ENCODE measurements at regions not wholly inside any gene's neighbourhood (a gene's known extent, or its start where the extent isn't known, plus 50 kb on each side); places are given as distances from the start of the nearest gene placed in this dataset.

DNA sequence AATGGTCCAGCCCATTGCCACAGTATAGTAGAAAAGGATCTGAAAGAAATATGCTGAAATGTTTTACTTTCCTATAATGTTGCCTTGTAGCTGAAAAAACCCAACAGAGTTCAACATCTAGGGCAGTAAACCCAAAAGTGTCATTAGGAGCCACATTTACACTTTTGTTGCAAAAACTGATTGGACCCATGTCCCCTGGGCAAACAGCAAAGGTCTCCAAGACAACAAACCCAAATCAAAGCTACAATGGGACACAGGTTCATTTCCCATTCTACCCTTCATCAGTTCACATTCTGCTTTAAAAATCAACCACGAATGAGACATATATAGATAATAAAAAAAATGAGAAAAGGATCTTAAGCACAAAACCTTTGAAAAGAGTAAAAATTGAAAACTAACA is 744.8 kb downstream of the PCDH17 start:
- ATAC-seq: no peak
- TF ChIP-seq RARB (CRISPR knock-in tag; IDR thresholded peaks at IDR 0.05): no peak
- TF ChIP-seq, protein P1, sequence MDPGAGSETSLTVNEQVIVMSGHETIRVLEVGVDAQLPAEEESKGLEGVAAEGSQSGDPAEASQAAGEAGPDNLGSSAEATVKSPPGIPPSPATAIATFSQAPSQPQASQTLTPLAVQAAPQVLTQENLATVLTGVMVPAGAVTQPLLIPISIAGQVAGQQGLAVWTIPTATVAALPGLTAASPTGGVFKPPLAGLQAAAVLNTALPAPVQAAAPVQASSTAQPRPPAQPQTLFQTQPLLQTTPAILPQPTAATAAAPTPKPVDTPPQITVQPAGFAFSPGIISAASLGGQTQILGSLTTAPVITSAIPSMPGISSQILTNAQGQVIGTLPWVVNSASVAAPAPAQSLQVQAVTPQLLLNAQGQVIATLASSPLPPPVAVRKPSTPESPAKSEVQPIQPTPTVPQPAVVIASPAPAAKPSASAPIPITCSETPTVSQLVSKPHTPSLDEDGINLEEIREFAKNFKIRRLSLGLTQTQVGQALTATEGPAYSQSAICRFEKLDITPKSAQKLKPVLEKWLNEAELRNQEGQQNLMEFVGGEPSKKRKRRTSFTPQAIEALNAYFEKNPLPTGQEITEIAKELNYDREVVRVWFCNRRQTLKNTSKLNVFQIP (CRISPR knock-in tag; IDR thresholded peaks at IDR 0.05; ENCODE audit: borderline replicate concordance, low read depth): no peak
- TF ChIP-seq, protein P2, sequence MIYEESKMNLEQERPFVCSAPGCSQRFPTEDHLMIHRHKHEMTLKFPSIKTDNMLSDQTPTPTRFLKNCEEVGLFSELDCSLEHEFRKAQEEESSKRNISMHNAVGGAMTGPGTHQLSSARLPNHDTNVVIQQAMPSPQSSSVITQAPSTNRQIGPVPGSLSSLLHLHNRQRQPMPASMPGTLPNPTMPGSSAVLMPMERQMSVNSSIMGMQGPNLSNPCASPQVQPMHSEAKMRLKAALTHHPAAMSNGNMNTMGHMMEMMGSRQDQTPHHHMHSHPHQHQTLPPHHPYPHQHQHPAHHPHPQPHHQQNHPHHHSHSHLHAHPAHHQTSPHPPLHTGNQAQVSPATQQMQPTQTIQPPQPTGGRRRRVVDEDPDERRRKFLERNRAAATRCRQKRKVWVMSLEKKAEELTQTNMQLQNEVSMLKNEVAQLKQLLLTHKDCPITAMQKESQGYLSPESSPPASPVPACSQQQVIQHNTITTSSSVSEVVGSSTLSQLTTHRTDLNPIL (CRISPR knock-in tag; IDR thresholded peaks at IDR 0.05; ENCODE audit: low read depth): no peak
- TF ChIP-seq, protein P3, sequence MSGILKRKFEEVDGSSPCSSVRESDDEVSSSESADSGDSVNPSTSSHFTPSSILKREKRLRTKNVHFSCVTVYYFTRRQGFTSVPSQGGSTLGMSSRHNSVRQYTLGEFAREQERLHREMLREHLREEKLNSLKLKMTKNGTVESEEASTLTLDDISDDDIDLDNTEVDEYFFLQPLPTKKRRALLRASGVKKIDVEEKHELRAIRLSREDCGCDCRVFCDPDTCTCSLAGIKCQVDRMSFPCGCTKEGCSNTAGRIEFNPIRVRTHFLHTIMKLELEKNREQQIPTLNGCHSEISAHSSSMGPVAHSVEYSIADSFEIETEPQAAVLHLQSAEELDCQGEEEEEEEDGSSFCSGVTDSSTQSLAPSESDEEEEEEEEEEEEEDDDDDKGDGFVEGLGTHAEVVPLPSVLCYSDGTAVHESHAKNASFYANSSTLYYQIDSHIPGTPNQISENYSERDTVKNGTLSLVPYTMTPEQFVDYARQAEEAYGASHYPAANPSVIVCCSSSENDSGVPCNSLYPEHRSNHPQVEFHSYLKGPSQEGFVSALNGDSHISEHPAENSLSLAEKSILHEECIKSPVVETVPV (CRISPR knock-in tag; IDR thresholded peaks at IDR 0.05): no peak
- TF ChIP-seq, protein P4, sequence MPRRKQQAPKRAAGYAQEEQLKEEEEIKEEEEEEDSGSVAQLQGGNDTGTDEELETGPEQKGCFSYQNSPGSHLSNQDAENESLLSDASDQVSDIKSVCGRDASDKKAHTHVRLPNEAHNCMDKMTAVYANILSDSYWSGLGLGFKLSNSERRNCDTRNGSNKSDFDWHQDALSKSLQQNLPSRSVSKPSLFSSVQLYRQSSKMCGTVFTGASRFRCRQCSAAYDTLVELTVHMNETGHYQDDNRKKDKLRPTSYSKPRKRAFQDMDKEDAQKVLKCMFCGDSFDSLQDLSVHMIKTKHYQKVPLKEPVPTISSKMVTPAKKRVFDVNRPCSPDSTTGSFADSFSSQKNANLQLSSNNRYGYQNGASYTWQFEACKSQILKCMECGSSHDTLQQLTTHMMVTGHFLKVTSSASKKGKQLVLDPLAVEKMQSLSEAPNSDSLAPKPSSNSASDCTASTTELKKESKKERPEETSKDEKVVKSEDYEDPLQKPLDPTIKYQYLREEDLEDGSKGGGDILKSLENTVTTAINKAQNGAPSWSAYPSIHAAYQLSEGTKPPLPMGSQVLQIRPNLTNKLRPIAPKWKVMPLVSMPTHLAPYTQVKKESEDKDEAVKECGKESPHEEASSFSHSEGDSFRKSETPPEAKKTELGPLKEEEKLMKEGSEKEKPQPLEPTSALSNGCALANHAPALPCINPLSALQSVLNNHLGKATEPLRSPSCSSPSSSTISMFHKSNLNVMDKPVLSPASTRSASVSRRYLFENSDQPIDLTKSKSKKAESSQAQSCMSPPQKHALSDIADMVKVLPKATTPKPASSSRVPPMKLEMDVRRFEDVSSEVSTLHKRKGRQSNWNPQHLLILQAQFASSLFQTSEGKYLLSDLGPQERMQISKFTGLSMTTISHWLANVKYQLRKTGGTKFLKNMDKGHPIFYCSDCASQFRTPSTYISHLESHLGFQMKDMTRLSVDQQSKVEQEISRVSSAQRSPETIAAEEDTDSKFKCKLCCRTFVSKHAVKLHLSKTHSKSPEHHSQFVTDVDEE (CRISPR knock-in tag; IDR thresholded peaks at IDR 0.05): no peak
- TF ChIP-seq OSR1 (CRISPR knock-in tag; IDR thresholded peaks at IDR 0.05): no peak
- TF ChIP-seq BACH2 (CRISPR knock-in tag; IDR thresholded peaks at IDR 0.05; ENCODE audit: borderline replicate concordance): no peak
- TF ChIP-seq CSDC2 (CRISPR knock-in tag; IDR thresholded peaks at IDR 0.05): no peak

DNA sequence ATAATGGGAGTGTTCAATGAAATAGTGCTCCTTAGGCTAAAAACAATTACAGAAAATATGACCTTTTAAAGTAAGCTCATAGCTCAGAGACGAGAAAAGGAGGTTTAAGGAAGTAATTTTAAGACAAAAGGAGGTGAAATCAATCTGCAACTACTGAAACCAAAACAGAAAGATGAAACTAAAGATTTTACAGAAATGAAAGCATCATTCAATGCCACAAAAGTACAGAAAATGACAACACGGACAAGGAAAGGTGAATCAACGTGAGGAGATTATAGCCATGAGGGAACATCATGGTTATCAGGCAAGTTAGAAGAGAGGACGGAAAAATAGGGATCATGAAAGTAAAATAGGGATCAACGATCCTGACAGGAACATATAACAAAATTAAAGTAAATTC is 745.2 kb downstream of the PCDH17 start:
- TF ChIP-seq, protein P1 (CRISPR knock-in tag; IDR thresholded peaks at IDR 0.05; ENCODE audit: borderline replicate concordance, low read depth): no peak
- TF ChIP-seq OSR1 (CRISPR knock-in tag; IDR thresholded peaks at IDR 0.05) (no peak), TOX (CRISPR knock-in tag; IDR thresholded peaks at IDR 0.05; ENCODE audit: borderline replicate concordance) (no peak), ARNTL (CRISPR knock-in tag; IDR thresholded peaks at IDR 0.05; ENCODE audit: borderline replicate concordance, low read depth) (no peak), BACH2 (CRISPR knock-in tag; IDR thresholded peaks at IDR 0.05; ENCODE audit: borderline replicate concordance) (no peak), ZFP3 (CRISPR knock-in tag; IDR thresholded peaks at IDR 0.05) (no peak), RARB (CRISPR knock-in tag; IDR thresholded peaks at IDR 0.05) (no peak), ZC3H10 (CRISPR knock-in tag; IDR thresholded peaks at IDR 0.05) (no peak), ZFP30 (CRISPR knock-in tag; IDR thresholded peaks at IDR 0.05) (no peak), CSDC2 (CRISPR knock-in tag; IDR thresholded peaks at IDR 0.05) (no peak)
- TF ChIP-seq, protein P4 (CRISPR knock-in tag; IDR thresholded peaks at IDR 0.05): no peak
- TF ChIP-seq, protein P3 (CRISPR knock-in tag; IDR thresholded peaks at IDR 0.05): no peak
- TF ChIP-seq, protein P5, sequence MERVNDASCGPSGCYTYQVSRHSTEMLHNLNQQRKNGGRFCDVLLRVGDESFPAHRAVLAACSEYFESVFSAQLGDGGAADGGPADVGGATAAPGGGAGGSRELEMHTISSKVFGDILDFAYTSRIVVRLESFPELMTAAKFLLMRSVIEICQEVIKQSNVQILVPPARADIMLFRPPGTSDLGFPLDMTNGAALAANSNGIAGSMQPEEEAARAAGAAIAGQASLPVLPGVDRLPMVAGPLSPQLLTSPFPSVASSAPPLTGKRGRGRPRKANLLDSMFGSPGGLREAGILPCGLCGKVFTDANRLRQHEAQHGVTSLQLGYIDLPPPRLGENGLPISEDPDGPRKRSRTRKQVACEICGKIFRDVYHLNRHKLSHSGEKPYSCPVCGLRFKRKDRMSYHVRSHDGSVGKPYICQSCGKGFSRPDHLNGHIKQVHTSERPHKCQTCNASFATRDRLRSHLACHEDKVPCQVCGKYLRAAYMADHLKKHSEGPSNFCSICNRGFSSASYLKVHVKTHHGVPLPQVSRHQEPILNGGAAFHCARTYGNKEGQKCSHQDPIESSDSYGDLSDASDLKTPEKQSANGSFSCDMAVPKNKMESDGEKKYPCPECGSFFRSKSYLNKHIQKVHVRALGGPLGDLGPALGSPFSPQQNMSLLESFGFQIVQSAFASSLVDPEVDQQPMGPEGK (CRISPR knock-in tag; IDR thresholded peaks at IDR 0.05; ENCODE audit: borderline replicate concordance): no peak

More for the DNA sequence above, 745.2 kb downstream of the PCDH17 start:
- ATAC-seq: no peak

Measured in SK-N-SH treated with all-trans-retinoic acid at 6 μM for 48 hours (cell line).